Body of pancreas (tissue), 4 donors: ENCODE measurements at regions not wholly inside any gene's neighbourhood (a gene's known extent, or its start where the extent isn't known, plus 50 kb on each side); places are given as distances from the start of the nearest gene placed in this dataset.

Experiments used
- ATAC-seq: fragments of 150-250 bp; one replicate; pipeline ENCODE4 v1.9.1; 2016
- DNase-seq, 4 donors: peaks; one replicate each; pipeline ENCODE4 v3.0.0-alpha.2; 2019
- H3K27ac ChIP-seq, 4 donors: fragments of 200-600 bp; sonication (generic); 1 replicate in 3 of 4; 2 replicates in 1 of 4; pipeline versions ENCODE4 v1.5.1 to v1.6.1; 2016 to 2019; ENCODE audit warnings: mild to moderate bottlenecking in 1 of 4, mixed read lengths in 1 of 4, moderate library complexity in 1 of 4
- H3K27me3 ChIP-seq, 2 donors: fragments of 200-600 bp; sonication (generic); one replicate each; pipeline ENCODE4 v1.6.0; 2016; ENCODE audit warnings: mild to moderate bottlenecking in 1 of 2
- H3K36me3 ChIP-seq, 2 donors: fragments of 200-600 bp; sonication (generic); replicated peaks in 1 of 2; 2 replicates each; pipeline ENCODE4 v1.5.1; 2016; ENCODE audit warnings: low read depth in 2 of 2; ENCODE audit not compliant: insufficient read depth in 1 of 2
- H3K4me1 ChIP-seq: fragments of 200-600 bp; sonication (generic); one replicate; pipeline ENCODE4 v1.6.0; 2016
- H3K4me3 ChIP-seq, 2 donors: fragments of 200-600 bp; sonication (generic); 1 replicate in 1 of 2; 2 replicates in 1 of 2; pipeline ENCODE4 v1.5.1; 2016 to 2019
- H3K9me3 ChIP-seq, 3 donors: fragments of 200-600 bp; sonication (generic); 1 replicate in 2 of 3; 2 replicates in 1 of 3; pipeline ENCODE4 v1.5.1; 2016
- CTCF ChIP-seq, 7 experiments: fragments of 450-650 bp in 4 of 7; fragments of 200-600 bp in 3 of 7; sonication (generic) in 3 of 7; IDR thresholded peaks; one replicate each; pipeline ENCODE4 v1.5.1; 2016 to 2019; ENCODE audit warnings: antibody characterized with exemption in 7 of 7
- POLR2A ChIP-seq, 3 donors: fragments of 450-650 bp; IDR thresholded peaks; one replicate each; pipeline ENCODE4 v1.6.1; 2016; ENCODE audit warnings: antibody characterized with exemption in 3 of 3, mild to moderate bottlenecking in 2 of 3
- WGBS, 2 donors: methylation state at CpG; one replicate each; pipeline ENCODE4 v1.1.5; 2017; 5-methylcytosine and 5-hydroxymethylcytosine counted together
- intact Hi-C: fragments of 100-400 bp; cut with DNase I; formaldehyde crosslinking; loops from one replicate; pipeline ENCODE4 v1.15.1; 2023

- H3K27ac ChIP-seq, result no peak overlapping the region
- no peak for DNase-seq
- H3K36me3 ChIP-seq, result no peaks in the 10 kb centered on the region
- intact Hi-C loops, result no loop called here
- H3K9me3 ChIP-seq, result no peaks in the 10 kb centered on the region
- no peak for ATAC-seq
- H3K27me3 ChIP-seq, result no peaks in the 10 kb centered on the region
- no peaks in the 10 kb centered on the region for H3K4me1 ChIP-seq
- TF ChIP-seq CTCF (IDR thresholded peaks at IDR 0.05) (no peak), POLR2A (IDR thresholded peaks at IDR 0.05) (no peak)
- no peak overlapping the region for H3K4me3 ChIP-seq
These were observed 161.1 kb upstream of the SLC39A10 start for GRCh38 chr2:195495966-195496365.

- H3K4me1 ChIP-seq, result no peaks in the 10 kb centered on the region
- no peak for ATAC-seq
- TF ChIP-seq POLR2A (IDR thresholded peaks at IDR 0.05) (no peak), CTCF (IDR thresholded peaks at IDR 0.05) (no peak)
- H3K36me3 ChIP-seq, result no peaks in the 10 kb centered on the region
- WGBS, 2 donors, result 52 to 74% methylated on average over 2 of the region's 2 CpGs
- no peak overlapping the region for H3K27ac ChIP-seq
- H3K27me3 ChIP-seq, result no peaks in the 10 kb centered on the region
- DNase-seq, result no peak
- H3K4me3 ChIP-seq, result no peak overlapping the region
- no peaks in the 10 kb centered on the region for H3K9me3 ChIP-seq
- intact Hi-C loops, result no loop called here
These were observed 161.7 kb upstream of the SLC39A10 start for GRCh38 chr2:195495351-195495750.

GRCh38 chr2:195494451-195494850, 162.6 kb upstream of the SLC39A10 start:
- Histone ChIP-seq H3K27ac (no peak overlapping the region), H3K27me3 (no peaks in the 10 kb centered on the region), H3K4me3 (no peak overlapping the region), H3K36me3 (no peaks in the 10 kb centered on the region), H3K4me1 (no peaks in the 10 kb centered on the region), H3K9me3 (no peaks in the 10 kb centered on the region)
- no peak for TF ChIP-seq POLR2A (IDR thresholded peaks at IDR 0.05)
- no peak for TF ChIP-seq CTCF (IDR thresholded peaks at IDR 0.05)
- WGBS, 2 donors, result 74 to 78% methylated on average over 2 of the region's 2 CpGs
- ATAC-seq (no peak), DNase-seq (no peak)
- intact Hi-C loops, result no loop called here

GRCh38 chr2:195493416-195493815, 163.6 kb upstream of the SLC39A10 start:
- H3K9me3 ChIP-seq, result no peaks in the 10 kb centered on the region
- DNase-seq (no peak), ATAC-seq (no peak)
- no peaks in the 10 kb centered on the region for H3K36me3 ChIP-seq
- no peaks in the 10 kb centered on the region for H3K27me3 ChIP-seq
- 83 to 84% methylated on average over 7 of the region's 7 CpGs for WGBS, 2 donors
- H3K4me3 ChIP-seq, result no peak overlapping the region
- no peaks in the 10 kb centered on the region for H3K4me1 ChIP-seq
- intact Hi-C loops, result no loop called here
- TF ChIP-seq CTCF (IDR thresholded peaks at IDR 0.05) (no peak), POLR2A (IDR thresholded peaks at IDR 0.05) (no peak)
- H3K27ac ChIP-seq, result no peak overlapping the region

- TF ChIP-seq CTCF (IDR thresholded peaks at IDR 0.05) (no peak), POLR2A (IDR thresholded peaks at IDR 0.05) (no peak)
- Histone ChIP-seq H3K36me3 (no peaks in the 10 kb centered on the region), H3K4me3 (no peak overlapping the region), H3K9me3 (no peaks in the 10 kb centered on the region), H3K4me1 (no peaks in the 10 kb centered on the region), H3K27me3 (no peaks in the 10 kb centered on the region), H3K27ac (no peak overlapping the region)
- ATAC-seq (no peak), DNase-seq (no peak)
- intact Hi-C loops, result no loop called here
- 88 to 92% methylated on average over 2 of the region's 2 CpGs for WGBS, 2 donors
These were observed 166.7 kb upstream of the SLC39A10 start for GRCh38 chr2:195490319-195490718.
